H1 (cell line): ENCODE measurements at regions not wholly inside any gene's neighbourhood (a gene's known extent, or its start where the extent isn't known, plus 50 kb on each side); places are given as distances from the start of the nearest gene placed in this dataset.

Experiments
- CEBPB ChIP-seq: IDR thresholded peaks from 2 replicates; pipeline ENCODE4 v1.6.1; 2012; ENCODE audit warnings: low read depth, low read length
- CHD2 ChIP-seq: IDR thresholded peaks from 2 replicates; pipeline ENCODE4 v1.6.1; 2012; ENCODE audit warnings: low read length, improper control_type of control experiment
- CREB1 ChIP-seq: IDR thresholded peaks from 2 replicates; pipeline ENCODE4 v1.6.1; 2012; ENCODE audit warnings: inconsistent platforms
- CTCF ChIP-seq, 3 experiments: IDR thresholded peaks; 1 replicate in 2 of 3; 2 replicates in 1 of 3; pipeline versions ENCODE4 v1.5.1 to v1.6.1; 2011; ENCODE audit warnings: low read length in 3 of 3, mild to moderate bottlenecking in 3 of 3, inconsistent platforms in 2 of 3, low read depth in 1 of 3, moderate library complexity in 1 of 3; ENCODE audit not compliant: insufficient read depth in 1 of 3; ENCODE audit errors: control extremely low read depth in 1 of 3
- EP300 ChIP-seq, 2 experiments: IDR thresholded peaks; 1 replicate in 1 of 2; 2 replicates in 1 of 2; pipeline ENCODE4 v1.6.1; 2011 to 2012; ENCODE audit warnings: low read depth in 2 of 2, low read length in 2 of 2, mild to moderate bottlenecking in 2 of 2, borderline replicate concordance in 1 of 2, inconsistent platforms in 1 of 2, moderate library complexity in 1 of 2
- EZH2 ChIP-seq: fragments of 200-600 bp; sonication (generic); IDR thresholded peaks from 2 replicates; pipeline ENCODE4 v1.7.1; 2012; ENCODE audit warnings: low read depth, mild to moderate bottlenecking, moderate library complexity, low read length, inconsistent platforms; ENCODE audit not compliant: severe bottlenecking
- KDM1A ChIP-seq: fragments of 200-600, 300-600 bp; sonication (generic); IDR thresholded peaks from 2 replicates; pipeline ENCODE4 v1.7.1; 2016; ENCODE audit warnings: mild to moderate bottlenecking, low read length, borderline replicate concordance
- MAX ChIP-seq: IDR thresholded peaks from 2 replicates; pipeline ENCODE4 v1.6.1; 2012; ENCODE audit warnings: inconsistent platforms
- NRF1 ChIP-seq: IDR thresholded peaks from 2 replicates; pipeline ENCODE4 v1.6.1; 2011; ENCODE audit warnings: mild to moderate bottlenecking, low read depth, low read length, improper control_type of control experiment
- PHF8 ChIP-seq: fragments of 200-600 bp; sonication (generic); conservative IDR thresholded peaks from 2 replicates; pipeline ENCODE4 v1.7.1; 2012; ENCODE audit warnings: low read depth, mild to moderate bottlenecking, inconsistent platforms, low read length, moderate library complexity
- POLR2A ChIP-seq, 2 experiments: IDR thresholded peaks; 1 replicate in 1 of 2; 2 replicates in 1 of 2; pipeline ENCODE4 v1.6.1; 2011; ENCODE audit warnings: low read depth in 2 of 2, low read length in 2 of 2, mild to moderate bottlenecking in 2 of 2; ENCODE audit errors: control extremely low read depth in 1 of 2
- RFX5 ChIP-seq: IDR thresholded peaks from 2 replicates; pipeline ENCODE4 v1.6.1; 2011; ENCODE audit warnings: low read depth, low read length, improper control_type of control experiment, borderline replicate concordance
- SIN3A ChIP-seq, 2 experiments: IDR thresholded peaks in 1 of 2; conservative IDR thresholded peaks in 1 of 2; 2 replicates each; pipeline ENCODE4 v1.6.1; 2011 to 2012; ENCODE audit warnings: low read length in 2 of 2, improper control_type of control experiment in 1 of 2, low read depth in 1 of 2, mild to moderate bottlenecking in 1 of 2
- SP2 ChIP-seq: IDR thresholded peaks from 2 replicates; pipeline ENCODE4 v1.6.1; 2012; ENCODE audit warnings: mild to moderate bottlenecking, low read length, inconsistent platforms

GRCh38 chr6:94184666-94185464 lies 765.5 kb upstream of the EPHA7 start:
- no peak for TF ChIP-seq CREB1
- TF ChIP-seq CTCF (IDR thresholded peaks at IDR 0.05; ENCODE audit: control extremely low read depth in 1 of 3, insufficient read depth in 1 of 3, low read depth in 1 of 3, low read length in 3 of 3): no peak
- no peak for TF ChIP-seq SP2
- TF ChIP-seq SIN3A (conservative IDR thresholded peaks at IDR 0.05 in 1 of 2, IDR thresholded peaks at IDR 0.05 in 1 of 2; ENCODE audit: low read depth in 1 of 2, low read length in 2 of 2): no peak
- TF ChIP-seq RFX5: no peak
- no peak for TF ChIP-seq POLR2A (IDR thresholded peaks at IDR 0.05; ENCODE audit: control extremely low read depth in 1 of 2, low read depth in 2 of 2, low read length in 2 of 2)
- TF ChIP-seq EZH2: no peak
- TF ChIP-seq MAX: no peak
- TF ChIP-seq CHD2: no peak
- TF ChIP-seq CEBPB: no peak
- TF ChIP-seq PHF8: no peak
- no peak for TF ChIP-seq NRF1
- no peak for TF ChIP-seq KDM1A
- no peak for TF ChIP-seq EP300 (IDR thresholded peaks at IDR 0.05; ENCODE audit: borderline replicate concordance in 1 of 2, low read depth in 2 of 2, low read length in 2 of 2)
